NCI-H2107 (cell line): ENCODE measurements at regions not wholly inside any gene's neighbourhood (a gene's known extent, or its start where the extent isn't known, plus 50 kb on each side); places are given as distances from the start of the nearest gene placed in this dataset.

Experiments used
- DNase-seq: peaks from one replicate; lab custom pipeline; 2025; lab: John Stamatoyannopoulos, UW

DNA sequence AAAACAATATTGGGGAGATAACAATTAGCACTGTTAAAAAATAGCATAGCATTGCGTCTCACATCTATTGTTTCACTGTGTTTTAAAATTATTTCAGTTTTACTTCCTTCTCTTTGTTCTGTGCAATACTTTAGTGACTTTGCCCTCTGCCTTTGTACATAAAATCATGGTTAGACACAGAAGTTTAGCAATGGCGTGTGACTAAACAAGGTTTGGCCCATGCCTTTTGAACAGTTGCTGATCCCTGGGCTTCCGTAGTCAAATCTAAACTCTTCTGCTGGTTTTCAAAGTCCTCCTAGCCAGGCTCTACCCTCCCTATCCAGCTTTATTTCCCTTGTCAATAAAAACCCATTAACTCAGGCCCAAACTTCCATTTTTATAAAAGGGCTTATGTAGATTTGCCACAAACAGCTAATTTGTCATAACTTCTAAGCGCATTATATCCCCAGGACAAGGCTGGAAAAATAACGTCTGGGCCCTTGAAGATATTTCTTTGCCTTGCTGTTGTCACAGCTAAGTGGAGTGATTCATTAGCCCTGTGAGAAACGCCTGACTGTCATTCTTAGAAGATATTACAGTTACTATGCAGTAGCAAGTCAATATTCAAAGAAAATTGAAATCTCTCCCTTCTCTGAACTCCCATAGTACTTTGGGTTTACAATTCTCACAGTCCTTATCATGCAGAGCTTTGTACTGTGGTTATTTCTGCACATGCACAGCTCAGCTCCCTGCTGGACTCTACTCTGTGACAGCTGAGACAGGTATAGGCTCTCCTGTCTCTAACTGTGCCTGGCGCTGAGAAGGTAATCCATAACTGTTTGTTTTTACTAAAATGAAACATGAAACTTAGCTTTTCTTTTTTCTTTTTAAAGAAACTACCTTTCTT, 123.4 kb upstream of the SLC24A5 start:
- DNase-seq: no peak

DNA sequence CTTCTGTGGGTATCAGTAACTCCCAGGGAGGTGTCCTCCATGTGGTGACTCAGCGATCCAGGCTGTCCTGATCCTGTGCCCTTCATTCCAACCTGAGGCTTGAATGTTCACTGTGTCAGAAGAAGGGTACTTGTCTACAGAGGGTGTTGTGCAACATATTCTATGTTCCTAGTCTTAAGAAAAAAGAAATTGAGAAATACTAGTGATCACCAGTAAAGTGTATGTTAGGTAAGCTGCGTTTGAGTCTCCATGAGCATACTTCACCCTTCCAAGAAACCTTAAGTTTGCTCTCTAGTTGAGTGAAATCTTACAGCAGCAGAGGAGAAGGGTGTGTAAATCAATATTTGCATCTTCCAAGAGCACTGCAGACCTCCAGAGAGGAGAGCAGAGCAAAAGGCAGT, 122.2 kb upstream of the SLC24A5 start:
- DNase-seq: no peak

DNA sequence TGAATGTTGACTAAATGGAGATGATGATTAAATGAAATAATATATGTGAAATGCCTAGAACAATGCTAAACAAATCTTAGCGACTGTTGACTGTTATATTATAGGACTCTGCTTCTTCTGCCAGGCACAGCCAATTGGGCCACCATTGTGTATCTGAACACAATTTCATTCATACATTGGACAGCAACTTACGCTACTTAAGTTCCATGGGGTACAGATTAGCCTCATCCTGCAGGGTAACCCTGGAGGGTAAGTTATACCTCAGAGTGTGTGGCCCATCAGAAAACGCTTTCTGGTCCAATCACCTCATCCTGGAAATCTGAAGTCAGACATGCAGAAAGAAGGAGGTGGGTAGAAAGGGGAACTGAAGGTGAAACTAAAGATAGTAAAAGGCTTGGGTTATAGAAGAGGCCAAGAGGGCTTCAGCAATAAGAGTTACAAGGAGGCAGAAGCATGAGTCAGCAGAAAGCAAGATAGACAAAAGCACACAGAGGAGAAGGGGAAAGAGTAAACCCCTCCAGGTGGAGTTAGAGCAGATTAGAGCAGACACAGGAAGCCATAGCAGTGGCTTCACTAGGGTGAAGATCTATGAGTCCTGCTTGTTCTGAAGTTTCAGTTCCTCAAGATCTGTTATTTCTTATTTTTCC, 119.3 kb upstream of the SLC24A5 start:
- DNase-seq: no peak

DNA sequence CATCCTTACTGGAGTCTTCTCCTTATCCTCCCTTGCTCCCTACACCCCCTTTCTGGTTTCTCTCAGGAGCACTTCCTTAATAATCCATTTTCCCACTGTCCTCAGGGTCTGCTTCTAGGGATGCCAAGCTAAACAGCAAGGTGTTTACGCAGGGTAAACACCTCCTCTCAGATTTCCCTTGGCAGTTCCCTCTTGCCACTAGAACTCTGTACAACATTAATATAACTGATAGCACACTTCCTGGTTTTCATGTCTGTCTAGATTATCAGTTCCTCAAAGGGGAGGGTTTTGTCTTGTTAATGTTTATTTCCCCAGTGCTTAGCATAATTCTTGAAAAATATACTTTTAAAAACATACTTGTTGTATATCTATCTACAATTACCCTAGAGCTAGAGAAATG, 118.0 kb upstream of the SLC24A5 start:
- DNase-seq: no peak

DNA sequence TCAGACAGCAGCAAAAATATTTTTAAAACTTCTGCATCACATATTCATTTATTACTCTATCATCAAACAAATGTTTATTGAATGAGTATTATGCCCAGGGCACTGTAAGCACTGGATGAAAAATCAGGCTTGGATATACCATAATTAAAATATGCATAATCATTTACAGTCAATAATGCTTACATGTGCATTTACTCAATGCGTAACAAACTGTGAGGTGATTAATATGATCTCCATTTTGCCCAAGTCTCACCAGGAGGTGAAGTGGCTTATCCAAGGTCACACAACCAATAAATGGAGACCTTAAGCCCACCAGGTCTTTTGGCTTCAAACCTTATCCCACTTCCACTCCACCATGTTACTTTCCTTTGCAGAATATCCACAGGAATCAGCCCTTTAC, 117.3 kb upstream of the SLC24A5 start:
- no peak for DNase-seq

DNA sequence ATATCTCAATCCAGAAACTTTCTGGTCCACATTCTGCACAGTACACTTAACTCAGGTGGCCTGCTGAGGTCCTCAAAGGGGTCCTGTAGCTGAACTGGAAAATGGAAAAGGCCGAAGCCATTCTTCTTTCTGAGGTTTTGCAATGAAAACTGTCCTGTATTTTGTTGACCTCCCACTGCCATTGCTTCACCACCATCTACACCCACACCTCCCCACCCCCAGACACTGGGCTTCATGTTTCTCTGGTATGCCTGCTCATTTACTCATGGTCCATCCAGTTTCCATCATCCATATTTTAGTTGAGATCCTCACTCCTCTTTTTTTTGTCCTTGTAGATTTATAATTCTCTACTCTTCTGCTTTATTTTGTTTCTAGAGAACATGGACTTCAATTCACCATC, 115.7 kb upstream of the SLC24A5 start:
- no peak for DNase-seq

DNA sequence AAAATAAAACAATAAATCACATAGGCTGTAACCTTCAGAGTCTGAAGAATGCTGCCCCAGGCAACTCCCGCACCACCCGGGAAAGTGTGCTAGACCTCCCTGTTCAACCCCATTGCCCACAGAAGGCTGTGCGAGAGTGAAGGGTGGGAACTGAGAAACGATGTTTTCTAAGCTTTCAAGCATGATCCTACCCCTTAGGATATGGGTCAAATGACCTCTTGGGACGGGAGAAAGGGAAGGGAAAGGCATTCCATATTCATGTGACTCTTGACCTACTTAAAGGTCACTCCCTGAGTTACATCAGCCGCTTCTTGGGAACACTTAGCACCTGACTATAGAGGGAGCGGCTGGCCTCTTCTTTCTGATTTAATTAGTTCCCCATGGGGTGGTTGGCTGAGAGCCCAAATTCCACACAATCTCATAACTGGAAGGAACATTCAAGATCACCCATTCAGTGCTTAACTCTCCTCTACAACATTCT, 114.7 kb upstream of the SLC24A5 start:
- DNase-seq: no peak

DNA sequence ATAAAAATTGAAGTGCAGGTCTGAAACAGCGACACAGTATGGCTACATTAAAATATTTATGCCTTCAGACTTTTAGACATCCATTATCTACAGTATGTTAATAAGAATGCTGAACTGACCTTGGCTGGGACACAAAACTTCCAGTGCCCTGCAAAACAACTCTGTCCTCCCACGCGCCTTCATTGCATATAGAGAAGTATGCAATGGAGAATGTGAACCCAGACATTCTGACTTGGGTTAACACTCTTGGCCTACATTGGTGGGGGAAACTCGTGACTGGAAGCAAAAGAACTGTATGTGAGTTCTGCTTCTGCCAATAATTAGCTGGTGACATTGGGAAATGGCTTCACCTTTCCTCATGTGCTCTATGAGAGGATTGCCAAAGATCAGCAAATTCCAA, 110.5 kb upstream of the SLC24A5 start:
- DNase-seq: no peak

DNA sequence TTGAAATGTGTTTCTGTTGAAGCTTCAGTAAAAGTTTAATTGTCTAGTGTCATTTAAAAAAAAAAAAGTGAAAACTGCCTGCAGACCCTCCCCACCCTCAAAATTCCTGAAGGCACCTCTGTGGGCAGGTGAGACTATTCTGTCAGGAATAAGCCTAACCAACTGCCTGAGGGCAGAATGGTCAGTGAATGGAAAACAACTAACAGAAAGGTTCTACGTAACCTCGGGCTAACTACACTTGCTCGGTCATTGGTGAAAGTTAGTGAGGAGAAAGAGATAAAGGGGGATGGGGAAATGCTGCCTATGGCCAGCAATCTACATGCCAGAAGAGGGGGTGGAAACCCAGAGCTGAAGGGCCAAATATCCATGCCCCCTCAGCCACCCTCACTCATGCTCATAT, 108.6 kb upstream of the SLC24A5 start:
- no peak for DNase-seq

DNA sequence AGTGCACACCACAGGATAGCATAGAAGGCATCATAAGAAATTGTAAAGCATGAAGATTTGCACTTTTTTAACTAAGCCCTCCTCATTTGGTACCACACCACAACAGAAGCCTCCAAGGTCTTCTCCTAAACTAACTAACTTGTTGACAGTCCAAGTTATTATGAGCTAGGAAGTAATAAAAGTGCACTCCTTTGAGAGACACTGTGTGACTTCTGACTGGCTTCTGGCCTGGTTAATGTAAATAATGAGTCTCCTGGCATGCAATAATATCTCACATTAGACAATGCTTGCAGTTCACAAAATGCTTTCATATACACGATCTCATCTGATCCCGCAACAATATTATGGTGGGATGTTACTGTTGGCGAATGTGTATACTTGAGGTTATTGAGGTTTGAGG, 103.9 kb upstream of the SLC24A5 start:
- no peak for DNase-seq

DNA sequence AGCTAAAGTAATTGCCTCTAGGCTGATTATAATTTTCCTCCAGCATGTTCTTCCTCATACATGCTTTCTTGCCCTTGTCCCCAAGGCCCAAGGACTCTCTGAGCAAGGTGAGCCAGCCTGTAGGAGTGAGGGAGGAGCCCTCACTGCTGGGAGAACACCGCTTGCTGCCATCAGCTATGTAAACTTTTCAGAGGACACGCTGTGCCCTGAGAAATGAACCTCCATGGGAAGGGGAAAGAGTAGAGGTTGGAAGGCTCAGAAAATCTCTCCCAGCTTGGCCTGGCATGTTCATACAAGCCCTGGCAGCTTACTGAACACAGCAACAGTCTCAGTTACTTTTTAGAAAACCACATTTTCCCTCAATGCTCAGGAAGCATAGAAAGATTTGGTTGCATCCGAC, 103.0 kb upstream of the SLC24A5 start:
- no peak for DNase-seq

DNA sequence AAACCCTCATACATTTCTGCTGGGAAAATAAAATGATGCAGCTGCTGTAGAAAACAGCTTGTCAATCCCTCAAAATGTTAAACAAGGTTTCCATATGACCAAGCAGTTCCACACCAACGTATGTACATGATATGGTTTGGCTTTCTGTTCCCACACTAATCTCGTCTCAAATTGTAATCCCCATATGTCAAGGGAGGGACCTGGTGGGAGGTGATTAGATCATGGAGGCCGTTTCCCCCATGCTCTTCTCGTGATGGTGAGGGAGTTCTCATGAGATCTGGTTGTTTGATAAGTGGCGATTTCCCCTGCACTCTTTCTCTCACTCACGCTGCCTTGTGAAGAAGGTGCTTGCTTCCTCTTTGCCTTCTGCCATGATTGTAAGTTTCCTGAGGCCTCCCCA, 100.6 kb upstream of the SLC24A5 start:
- no peak for DNase-seq

DNA sequence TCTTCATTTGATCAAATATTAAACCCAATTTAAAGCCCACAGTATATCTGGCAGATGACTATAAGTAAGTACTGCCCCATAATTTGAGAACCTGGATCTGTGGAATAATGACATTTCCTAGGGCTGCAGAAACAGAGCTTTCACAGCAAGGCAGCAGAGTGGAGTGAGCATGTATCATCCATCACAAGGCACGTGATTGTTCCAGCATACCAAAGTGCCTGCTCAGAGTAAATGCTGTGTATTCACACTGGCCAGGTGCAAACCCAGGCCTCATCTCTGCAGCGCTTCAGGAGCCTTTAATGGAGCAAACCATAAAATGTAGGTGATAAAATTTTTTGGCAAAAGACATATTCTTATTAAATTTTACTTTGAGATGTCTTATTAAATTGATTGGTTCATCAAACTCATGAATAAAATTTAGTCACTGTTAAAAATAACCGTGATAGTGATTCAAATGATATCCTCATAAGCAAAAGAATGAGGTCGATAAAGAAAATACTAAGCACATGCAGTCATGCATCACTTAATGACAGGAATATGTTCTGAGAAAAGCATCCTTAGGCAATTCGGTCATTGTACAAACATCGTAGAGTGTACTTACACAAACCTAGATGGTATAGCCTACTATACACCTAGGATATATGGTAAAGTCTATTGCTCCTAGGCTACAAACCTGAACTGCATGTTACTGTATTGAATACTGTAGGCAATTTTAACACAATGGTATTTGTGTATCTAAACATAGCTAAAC, 99.3 kb upstream of the SLC24A5 start:
- DNase-seq: no peak

DNA sequence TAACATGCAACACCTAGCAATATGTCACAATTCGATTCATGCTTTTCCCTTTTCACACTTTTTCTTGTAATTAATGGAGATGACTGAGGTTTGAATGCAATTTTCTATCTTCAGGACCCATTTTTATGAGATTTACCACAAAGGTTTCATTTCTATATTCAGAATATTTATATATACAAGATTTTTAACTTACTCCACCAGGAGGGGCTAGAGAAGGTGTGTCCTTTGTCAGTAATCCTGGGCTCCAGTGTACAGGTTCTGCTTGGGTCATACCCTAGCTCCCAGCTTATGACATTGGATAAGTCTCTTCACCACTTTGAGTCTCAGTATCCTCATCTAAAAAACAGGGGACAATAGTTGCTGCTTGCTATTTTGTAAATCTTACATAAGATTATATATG, 95.7 kb upstream of the SLC24A5 start:
- DNase-seq: no peak

DNA sequence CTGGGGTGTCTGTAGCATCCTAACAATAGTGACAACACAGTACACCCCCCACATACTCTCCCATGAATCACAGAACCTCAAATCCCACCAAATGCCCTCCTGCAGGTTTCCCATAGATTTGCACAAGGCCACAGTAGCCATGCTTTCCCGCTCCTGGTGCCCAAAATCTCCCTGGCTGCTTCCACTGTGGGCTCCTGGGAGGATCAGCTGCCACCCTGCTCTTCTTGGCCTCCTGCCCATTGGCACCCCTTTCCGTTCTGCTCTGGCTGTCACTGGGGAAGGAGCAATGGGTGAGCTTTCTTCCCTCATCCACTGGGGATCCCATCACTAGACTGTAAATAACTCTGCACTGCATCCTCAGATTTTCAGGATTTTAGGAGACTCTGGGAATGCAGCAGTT, 92.1 kb upstream of the SLC24A5 start:
- no peak for DNase-seq

DNA sequence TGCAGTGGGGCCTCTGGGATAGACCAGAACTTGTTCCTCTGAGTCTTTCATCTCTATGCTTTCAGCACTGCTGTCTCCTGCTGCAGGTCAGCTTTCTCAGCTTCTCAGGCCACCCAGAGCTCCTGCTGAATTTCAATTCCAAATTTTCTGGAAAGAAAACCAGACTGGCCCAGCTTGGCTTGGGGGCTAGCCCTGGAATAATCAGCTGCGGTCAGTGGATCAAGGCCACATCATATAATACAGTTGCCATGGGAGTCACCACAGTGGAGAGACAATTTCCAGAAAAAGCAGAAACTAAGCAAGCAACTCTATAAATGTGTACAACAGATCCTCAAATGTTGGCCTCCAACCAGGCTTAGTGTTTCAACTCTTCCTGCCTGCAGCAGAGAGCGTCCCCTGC, 91.1 kb upstream of the SLC24A5 start:
- no peak for DNase-seq

DNA sequence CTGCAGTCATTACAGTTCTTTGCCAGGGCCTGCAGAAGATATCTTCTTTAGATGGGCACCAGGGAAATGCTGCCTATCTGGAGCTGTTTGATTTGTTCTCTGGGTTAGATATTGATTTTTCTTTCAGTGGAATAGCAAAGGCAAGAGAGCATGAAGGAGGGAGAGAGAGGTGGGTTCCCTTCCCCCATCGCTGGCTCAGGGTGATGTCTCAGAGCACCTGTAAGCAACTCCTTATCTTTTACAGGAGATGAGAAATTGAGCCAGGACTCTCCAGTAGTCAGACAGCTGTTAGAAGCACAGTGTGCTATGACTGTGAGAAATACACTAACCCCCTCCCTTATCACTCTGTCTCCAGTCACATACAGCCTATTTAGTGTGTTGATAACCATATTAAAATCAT, 89.3 kb upstream of the SLC24A5 start:
- no peak for DNase-seq

DNA sequence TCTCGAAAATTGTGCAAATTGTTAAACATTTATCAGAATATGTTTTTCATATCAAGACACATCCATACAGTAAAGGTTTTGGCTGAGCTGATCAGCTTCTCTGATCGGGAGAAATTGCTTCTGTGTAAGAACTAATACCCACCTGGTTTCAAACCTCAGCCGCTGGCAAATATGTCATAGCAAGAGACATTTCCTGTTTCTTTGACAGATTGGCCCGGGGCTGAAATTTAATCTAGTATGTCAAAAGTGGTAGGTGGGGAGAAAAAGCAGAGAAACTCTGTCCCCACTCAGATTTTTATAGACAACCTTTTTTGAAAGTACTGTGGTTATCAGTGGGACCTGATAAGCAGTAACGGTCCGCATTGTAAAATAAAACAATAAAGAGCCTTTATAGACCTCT, 88.8 kb upstream of the SLC24A5 start:
- DNase-seq: no peak

DNA sequence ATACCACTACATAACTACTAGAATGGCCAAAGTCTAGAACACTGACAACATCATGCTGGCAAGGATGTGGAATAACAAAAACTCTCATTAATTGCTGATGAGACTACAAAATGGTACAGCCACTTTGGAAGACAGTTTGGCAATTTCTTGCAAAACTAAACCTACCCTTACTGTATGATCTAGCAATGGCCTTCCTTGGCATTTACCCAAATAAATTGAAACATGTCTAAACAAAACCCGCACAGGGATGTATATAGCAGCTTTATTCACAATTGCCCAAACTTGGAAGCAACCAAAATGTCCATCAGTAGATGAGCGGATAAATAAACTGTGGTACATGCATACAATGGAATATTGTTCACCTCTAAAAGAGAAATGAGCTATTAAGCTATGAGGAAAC, 87.9 kb upstream of the SLC24A5 start:
- DNase-seq: no peak

DNA sequence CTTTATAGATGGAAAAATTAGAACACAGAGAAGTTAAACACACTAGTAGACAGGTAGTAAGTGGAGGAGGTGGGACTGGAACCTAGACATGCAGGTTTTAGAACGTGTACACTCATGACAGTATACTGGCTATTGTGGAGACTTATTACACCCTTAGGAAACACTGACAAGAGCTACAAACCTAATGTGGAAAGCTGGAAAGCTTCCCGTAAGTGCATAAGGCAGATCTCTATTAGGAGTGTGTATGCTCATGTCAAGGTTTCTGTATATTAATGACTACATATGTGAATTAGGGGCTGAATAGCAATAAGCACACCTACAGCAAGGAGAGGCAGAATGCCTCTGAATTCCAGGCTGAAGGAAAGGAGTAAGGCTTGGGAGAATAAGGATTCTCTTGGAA, 82.6 kb upstream of the SLC24A5 start:
- no peak for DNase-seq

DNA sequence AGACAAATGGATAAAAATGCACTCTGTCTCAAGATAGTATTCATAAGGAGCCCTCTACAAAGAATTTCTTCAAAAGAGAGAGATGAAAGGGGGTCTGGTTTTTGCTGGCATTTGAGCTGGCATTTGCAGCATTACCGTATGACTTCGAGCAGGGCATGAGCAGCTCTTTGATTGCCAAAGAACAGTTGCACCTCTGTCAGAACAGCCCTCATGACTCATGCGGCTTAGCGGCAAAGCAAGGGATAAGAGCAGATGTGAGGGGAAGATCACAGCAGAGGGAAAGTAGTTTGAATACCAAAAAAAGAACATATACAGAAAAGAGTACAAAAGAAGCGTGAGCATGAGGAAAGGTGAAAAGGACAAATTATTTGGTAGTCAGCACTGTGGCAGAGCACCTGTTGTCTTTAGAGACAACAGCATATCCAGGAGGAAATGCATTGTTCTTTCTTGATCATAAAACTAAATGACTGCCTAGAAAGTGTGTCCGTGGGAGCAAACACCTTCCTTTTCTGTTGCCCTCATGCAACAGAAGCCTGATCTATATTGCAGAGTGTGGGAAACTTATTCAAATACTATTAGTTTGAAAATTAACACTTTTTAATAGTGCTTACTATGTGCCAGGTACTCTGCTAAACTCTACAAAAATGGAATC, 80.5 kb upstream of the SLC24A5 start:
- no peak for DNase-seq

DNA sequence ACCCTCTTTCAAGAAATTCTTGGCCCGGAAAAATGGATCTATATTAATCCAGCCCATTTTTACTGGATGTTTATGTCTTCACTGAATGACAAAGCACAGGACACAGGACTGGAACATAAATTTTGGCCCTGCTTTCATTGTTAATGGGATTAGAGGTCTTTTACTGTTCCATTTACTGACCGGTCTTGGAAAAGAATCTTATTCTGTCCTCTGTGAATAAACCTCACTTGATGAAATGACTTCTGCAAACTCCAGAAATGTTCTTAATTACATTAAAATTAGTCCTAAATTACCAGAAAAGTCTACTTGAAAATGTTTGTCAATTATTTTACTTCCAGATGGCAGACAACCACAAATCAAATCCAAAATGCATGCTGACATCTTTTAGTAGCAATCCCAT, 79.3 kb upstream of the SLC24A5 start:
- DNase-seq: no peak
